Glutamatergic neuron (in vitro differentiated cells): ENCODE measurements at regions not wholly inside any gene's neighbourhood (a gene's known extent, or its start where the extent isn't known, plus 50 kb on each side); places are given as distances from the start of the nearest gene placed in this dataset.

Source experiments
- DNase-seq: peaks from one replicate; pipeline ENCODE4 v3.0.0; 2022
- H3K27ac Mint-ChIP-seq: one replicate; pipeline ENCODE4 v1.8.0; 2020; ENCODE audit warnings: mild to moderate bottlenecking, mixed read lengths, inconsistent platforms; ENCODE audit not compliant: unreplicated experiment
- H3K27me3 Mint-ChIP-seq: one replicate; pipeline ENCODE4 v1.8.0; 2020; ENCODE audit warnings: mild to moderate bottlenecking, moderate library complexity, mixed read lengths, inconsistent platforms; ENCODE audit not compliant: unreplicated experiment
- H3K36me3 Mint-ChIP-seq: one replicate; pipeline ENCODE4 v1.8.0; 2020; ENCODE audit warnings: mild to moderate bottlenecking, mixed read lengths, inconsistent platforms; ENCODE audit not compliant: unreplicated experiment
- H3K4me1 Mint-ChIP-seq: one replicate; pipeline ENCODE4 v1.8.0; 2020; ENCODE audit warnings: mild to moderate bottlenecking, low read depth, mixed read lengths, inconsistent platforms; ENCODE audit not compliant: unreplicated experiment
- H3K4me3 Mint-ChIP-seq: one replicate; pipeline ENCODE4 v1.8.0; 2020; ENCODE audit warnings: mild to moderate bottlenecking, mixed read lengths, inconsistent platforms; ENCODE audit not compliant: unreplicated experiment
- H3K9me3 Mint-ChIP-seq: one replicate; pipeline ENCODE4 v1.8.0; 2020; ENCODE audit warnings: mild to moderate bottlenecking, moderate library complexity, mixed read lengths, inconsistent platforms; ENCODE audit not compliant: unreplicated experiment
- CTCF ChIP-seq: fragments of 200-600 bp; sonication (generic); IDR thresholded peaks from one replicate; pipeline ENCODE4 v1.5.0; 2021; ENCODE audit not compliant: partially characterized antibody, unreplicated experiment

GRCh38 chr10:90420637-90421318 is 437.1 kb downstream of the HTR7 start:
- no peak for DNase-seq
- Mint-ChIP-seq H3K4me3 (no peak overlapping the region), H3K27me3 (peaks cover 1% of the 10 kb centered on the region), H3K4me1 (no peaks in the 10 kb centered on the region), H3K9me3 (peaks cover 4% of the 10 kb centered on the region), H3K36me3 (no peaks in the 10 kb centered on the region), H3K27ac (no peak overlapping the region)
- no peak for TF ChIP-seq CTCF

- DNase-seq: no peak
- TF ChIP-seq CTCF: no peak
- Mint-ChIP-seq H3K27ac (no peak overlapping the region), H3K36me3 (no peaks in the 10 kb centered on the region), H3K4me3 (no peak overlapping the region), H3K27me3 (peaks cover 1% of the 10 kb centered on the region), H3K9me3 (peaks cover 4% of the 10 kb centered on the region), H3K4me1 (no peaks in the 10 kb centered on the region)
Measured at GRCh38 chr10:90421874-90422273, 436.0 kb downstream of the HTR7 start.

- Mint-ChIP-seq H3K27me3 (peaks cover 1% of the 10 kb centered on the region), H3K9me3 (peaks cover 4% of the 10 kb centered on the region), H3K27ac (no peak overlapping the region), H3K4me1 (no peaks in the 10 kb centered on the region), H3K4me3 (no peak overlapping the region), H3K36me3 (no peaks in the 10 kb centered on the region)
- no peak for DNase-seq
- no peak for TF ChIP-seq CTCF
Measured at GRCh38 chr10:90424730-90425129, 433.1 kb downstream of the HTR7 start.

GRCh38 chr10:90430186-90430585 is 427.7 kb downstream of the HTR7 start:
- Mint-ChIP-seq H3K4me3 (no peak overlapping the region), H3K27me3 (no peaks in the 10 kb centered on the region), H3K9me3 (peaks cover 2% of the 10 kb centered on the region), H3K36me3 (no peaks in the 10 kb centered on the region), H3K4me1 (no peaks in the 10 kb centered on the region), H3K27ac (no peak overlapping the region)
- TF ChIP-seq CTCF: no peak
- DNase-seq: no peak

- H3K4me3 Mint-ChIP-seq: no peak overlapping the region
Measured at GRCh38 chr10:90432866-90433265, 425.0 kb downstream of the HTR7 start.

More at GRCh38 chr10:90432866-90433265, 425.0 kb downstream of the HTR7 start:
- Mint-ChIP-seq H3K27me3 (no peaks in the 10 kb centered on the region), H3K27ac (no peak overlapping the region), H3K36me3 (no peaks in the 10 kb centered on the region), H3K9me3 (no peaks in the 10 kb centered on the region), H3K4me1 (no peaks in the 10 kb centered on the region)
- TF ChIP-seq CTCF: no peak
- no peak for DNase-seq
